Adrenal gland (tissue), 9 donors: ENCODE measurements at regions not wholly inside any gene's neighbourhood (a gene's known extent, or its start where the extent isn't known, plus 50 kb on each side); places are given as distances from the start of the nearest gene placed in this dataset.

ENCODE experiments used
- DNase-seq, 7 donors: peaks; one replicate each; pipeline ENCODE4 v3.0.0-alpha.2; 2019 to 2020
- H3K27ac ChIP-seq, 5 donors: fragments of 200-600 bp; sonication (generic) in 4 of 5; 1 replicate in 3 of 5; 2 replicates in 2 of 5; pipeline versions ENCODE4 v1.5.1 to v1.8.0; 2016 to 2020; ENCODE audit warnings: mild to moderate bottlenecking in 1 of 5
- H3K27me3 ChIP-seq: fragments of 200-600 bp; 2 replicates; pipeline ENCODE4 v1.8.0; 2021
- H3K36me3 ChIP-seq, 2 donors: fragments of 200-600 bp; replicated peaks in 1 of 2; 1 replicate in 1 of 2; 2 replicates in 1 of 2; pipeline versions ENCODE4 v1.5.1 to v1.8.0; 2018 to 2022
- H3K4me1 ChIP-seq, 2 donors: fragments of 200-600 bp; replicated peaks in 1 of 2; 1 replicate in 1 of 2; 2 replicates in 1 of 2; pipeline versions ENCODE4 v1.5.1 to v1.8.0; 2018 to 2021
- H3K4me3 ChIP-seq, 4 donors: fragments of 200-600 bp; sonication (generic) in 3 of 4; one replicate each; pipeline ENCODE4 v1.5.1; 2016 to 2018
- H3K9me3 ChIP-seq, 3 donors: fragments of 200-600 bp; sonication (generic) in 1 of 3; replicated peaks in 1 of 3; 1 replicate in 2 of 3; 2 replicates in 1 of 3; pipeline versions ENCODE4 v1.5.1 to v1.8.0; 2016 to 2021
- CTCF ChIP-seq, 6 experiments: fragments of 450-650 bp in 4 of 6; fragments of 200-600 bp in 2 of 6; sonication (generic) in 1 of 6; IDR thresholded peaks; 1 replicate in 5 of 6; 2 replicates in 1 of 6; pipeline versions ENCODE4 v1.5.1 to v1.8.0; 2016 to 2021; ENCODE audit warnings: antibody characterized with exemption in 6 of 6, mild to moderate bottlenecking in 2 of 6, moderate library complexity in 1 of 6
- POLR2A ChIP-seq, 2 donors: fragments of 450-650 bp; IDR thresholded peaks; one replicate each; pipeline ENCODE4 v1.6.1; 2017; ENCODE audit warnings: antibody characterized with exemption in 2 of 2, mild to moderate bottlenecking in 2 of 2, moderate library complexity in 1 of 2
- WGBS, 4 donors: extraction: QIAGEN DNeasy Blood & Tissue Kit in 2 of 4; methylation state at CpG; one replicate each; pipeline versions ENCODE4 v1.1.5 to v1.1.7; 2013 to 2017; 5-methylcytosine and 5-hydroxymethylcytosine counted together
- intact Hi-C, 2 donors: fragments of 100-400 bp; cut with DNase I; formaldehyde crosslinking; loops; one replicate each; pipeline versions ENCODE4 v1.14.1 to v1.15.0; 2022 to 2023
- donor health status: healthy with polysubstance abuse.
- donor health status: Bipolar disorder and iron deficiency.
- donor health status: DM: yes; HTN: yes; CAD: no.
- donor health status: DM: no; HTN: no; CAD: no.
- donor health status: DM: no; HTN: no; CAD: no.

DNA sequence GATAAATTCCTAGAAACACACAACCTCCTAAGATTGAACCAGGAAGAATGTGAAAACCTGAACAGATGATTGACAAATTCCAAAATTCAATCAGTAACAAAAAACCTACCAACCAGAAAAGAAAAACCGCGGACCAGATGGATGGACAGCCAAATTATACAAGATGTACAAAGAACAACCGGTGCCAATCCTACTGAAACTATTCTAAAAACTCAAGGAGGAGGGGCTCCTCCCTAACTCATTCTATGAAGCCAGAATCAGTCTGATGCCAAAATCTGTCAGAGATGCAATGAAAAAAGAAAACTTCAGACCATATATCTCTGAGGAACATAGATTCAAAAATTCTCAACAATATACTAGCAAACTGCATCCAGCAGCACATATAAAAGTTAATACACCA lies 262.4 kb upstream of the DAB1 start:
- H3K27ac ChIP-seq = no peak overlapping the region
- no peaks in the 10 kb centered on the region for H3K4me1 ChIP-seq
- H3K4me3 ChIP-seq = no peak overlapping the region
- H3K27me3 ChIP-seq = no peaks in the 10 kb centered on the region
- no peak for DNase-seq
- intact Hi-C loops = no loop called here
- peaks cover 0 to 5% (median 0%) of the 10 kb centered on the region in 3 donors for H3K9me3 ChIP-seq
- TF ChIP-seq POLR2A (IDR thresholded peaks at IDR 0.05) (no peak), CTCF (IDR thresholded peaks at IDR 0.05) (no peak)
- WGBS, 4 donors = 90 to 96% (median 92%) methylated on average over 3 of the region's 3 CpGs
- no peaks in the 10 kb centered on the region for H3K36me3 ChIP-seq

GRCh38 chr1:57683037-57683942 lies 259.4 kb upstream of the DAB1 start:
- Histone ChIP-seq H3K4me1 (no peaks in the 10 kb centered on the region), H3K36me3 (no peaks in the 10 kb centered on the region), H3K4me3 (no peak overlapping the region), H3K9me3 (peaks cover 0 to 5% (median 0%) of the 10 kb centered on the region in 3 donors), H3K27ac (no peak overlapping the region), H3K27me3 (no peaks in the 10 kb centered on the region)
- 51 to 69% (median 57%) methylated on average over 4 to 7 of the region's 7 CpGs for WGBS, 4 donors
- intact Hi-C loops = no loop called here
- no peak for DNase-seq
- no peak for TF ChIP-seq CTCF (IDR thresholded peaks at IDR 0.05)
- TF ChIP-seq POLR2A (IDR thresholded peaks at IDR 0.05) = no peak

DNA sequence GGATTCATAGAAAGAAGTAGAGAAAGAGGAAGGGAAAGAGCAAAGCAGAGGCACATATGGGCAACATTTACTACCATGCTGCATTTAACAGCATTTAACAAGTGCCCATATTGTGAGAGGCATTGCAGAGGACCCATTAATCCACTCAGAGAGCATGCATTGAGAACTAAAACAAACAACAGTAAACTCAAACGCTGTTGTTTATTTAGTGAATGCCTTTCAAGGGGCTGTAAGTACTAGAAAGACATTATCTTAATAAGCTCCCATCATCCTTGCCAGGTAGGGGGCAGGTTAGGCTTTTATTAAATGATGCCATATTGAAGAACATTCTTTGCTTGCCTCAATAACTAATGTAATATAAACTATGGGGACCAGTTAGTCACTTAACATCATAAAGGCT lies 254.3 kb upstream of the DAB1 start:
- 4 to 40% (median 11%) methylated on average over 1 of the region's 1 CpG for WGBS, 4 donors

GRCh38 chr1:57675776-57676175 lies 251.9 kb upstream of the DAB1 start:
- DNase-seq = no peak
- Histone ChIP-seq H3K36me3 (no peaks in the 10 kb centered on the region), H3K27me3 (no peaks in the 10 kb centered on the region), H3K4me1 (no peaks in the 10 kb centered on the region), H3K9me3 (no peaks in the 10 kb centered on the region), H3K27ac (no peak overlapping the region), H3K4me3 (no peak overlapping the region)
- intact Hi-C loops = no loop called here
- TF ChIP-seq CTCF (IDR thresholded peaks at IDR 0.05) = no peak
- no peak for TF ChIP-seq POLR2A (IDR thresholded peaks at IDR 0.05)

More for the DNA sequence above, 254.3 kb upstream of the DAB1 start:
- Histone ChIP-seq H3K4me3 (no peak overlapping the region), H3K27me3 (no peaks in the 10 kb centered on the region), H3K36me3 (no peaks in the 10 kb centered on the region), H3K27ac (no peak overlapping the region), H3K9me3 (no peaks in the 10 kb centered on the region), H3K4me1 (no peaks in the 10 kb centered on the region)
- intact Hi-C loops = no loop called here
- no peak for DNase-seq
- TF ChIP-seq POLR2A (IDR thresholded peaks at IDR 0.05) (no peak), CTCF (IDR thresholded peaks at IDR 0.05) (no peak)
